Sigmoid colon (tissue), 6 donors: ENCODE measurements at regions not wholly inside any gene's neighbourhood (a gene's known extent, or its start where the extent isn't known, plus 50 kb on each side); places are given as distances from the start of the nearest gene placed in this dataset.
"Not testable (repeated sequence)": the region's sequence is repeated elsewhere in the genome, so short reads cannot be mapped to it uniquely, and the experiment has no call there.

Experiments used
- DNase-seq: peaks from one replicate; pipeline ENCODE4 v3.0.0-alpha.2; 2019
- H3K27ac ChIP-seq, 4 donors: fragments of 200-600 bp; sonication (generic); one replicate each; pipeline ENCODE4 v1.5.1; 2016 to 2019; ENCODE audit warnings: mild to moderate bottlenecking in 1 of 4
- H3K27me3 ChIP-seq, 3 donors: fragments of 200-600 bp; sonication (generic); one replicate each; pipeline ENCODE4 v1.5.1; 2019; ENCODE audit warnings: mild to moderate bottlenecking in 1 of 3
- H3K36me3 ChIP-seq, 4 donors: fragments of 200-600 bp; sonication (generic); one replicate each; pipeline ENCODE4 v1.5.1; 2016 to 2019
- H3K4me1 ChIP-seq, 4 donors: fragments of 200-600 bp; sonication (generic); one replicate each; pipeline ENCODE4 v1.5.1; 2017 to 2019
- H3K4me3 ChIP-seq, 4 donors: fragments of 200-600 bp; sonication (generic); one replicate each; pipeline ENCODE4 v1.5.1; 2017 to 2019; ENCODE audit warnings: mild to moderate bottlenecking in 2 of 4, moderate library complexity in 1 of 4
- H3K9me3 ChIP-seq, 4 donors: fragments of 200-600 bp in 3 of 4; sonication (generic) in 3 of 4; one replicate each; pipeline versions ENCODE4 v1.5.1 to v1.6.1; 2013 to 2019
- CTCF ChIP-seq, 4 experiments: fragments of 450-650 bp in 3 of 4; fragments of 200-600 bp in 1 of 4; IDR thresholded peaks; one replicate each; pipeline ENCODE4 v1.5.1; 2016 to 2019; ENCODE audit warnings: antibody characterized with exemption in 4 of 4, mild to moderate bottlenecking in 3 of 4, moderate library complexity in 2 of 4
- EP300 ChIP-seq, 4 donors: sonication (generic); formaldehyde crosslinking; IDR thresholded peaks; one replicate each; pipeline ENCODE4 v1.6.1; 2017; ENCODE audit warnings: antibody characterized with exemption in 4 of 4
- POLR2A ChIP-seq, 2 donors: fragments of 450-650 bp; IDR thresholded peaks; one replicate each; pipeline ENCODE4 v1.6.1; 2016; ENCODE audit warnings: antibody characterized with exemption in 2 of 2, mild to moderate bottlenecking in 2 of 2, moderate library complexity in 2 of 2
- POLR2AphosphoS5 ChIP-seq, 4 donors: sonication (generic); formaldehyde crosslinking; IDR thresholded peaks; one replicate each; pipeline ENCODE4 v1.6.1; 2017; ENCODE audit warnings: antibody characterized with exemption in 4 of 4
- WGBS, 2 donors: extraction: QIAGEN DNeasy Blood & Tissue Kit; methylation state at CpG; one replicate each; pipeline ENCODE4 v1.1.7; 2013; 5-methylcytosine and 5-hydroxymethylcytosine counted together
- intact Hi-C: fragments of 100-400 bp; cut with DNase I; formaldehyde crosslinking; loops from one replicate; pipeline ENCODE4 v1.15.1; 2023
- donor health status: healthy with polysubstance abuse.
- donor health status: healthy.

- Histone ChIP-seq H3K4me1 (no peaks in the 10 kb centered on the region), H3K36me3 (no peaks in the 10 kb centered on the region), H3K4me3 (no peak overlapping the region), H3K27me3 (no peaks in the 10 kb centered on the region), H3K9me3 (no peaks in the 10 kb centered on the region), H3K27ac (no peak overlapping the region)
- 84 to 89% methylated on average over 6 of the region's 6 CpGs for WGBS, 2 donors
- no peak for TF ChIP-seq POLR2AphosphoS5 (IDR thresholded peaks at IDR 0.05)
- no peak for TF ChIP-seq POLR2A (IDR thresholded peaks at IDR 0.05)
- no peak for TF ChIP-seq CTCF (IDR thresholded peaks at IDR 0.05)
- no peak for TF ChIP-seq EP300 (IDR thresholded peaks at IDR 0.05)
- intact Hi-C loops: no loop called here
- no peak for DNase-seq
Measured at GRCh38 chr10:46216003-46216634, 70.7 kb upstream of the ANTXRL start.

- H3K27ac ChIP-seq: no peak overlapping the region
- H3K4me3 ChIP-seq: no peak overlapping the region
- no peaks in the 10 kb centered on the region for H3K4me1 ChIP-seq
- no peaks in the 10 kb centered on the region for H3K9me3 ChIP-seq
- DNase-seq: peak; percentile 50
- no peak for TF ChIP-seq POLR2A (IDR thresholded peaks at IDR 0.05)
- no peak for TF ChIP-seq CTCF (IDR thresholded peaks at IDR 0.05)
- no peak for TF ChIP-seq EP300 (IDR thresholded peaks at IDR 0.05)
- TF ChIP-seq POLR2AphosphoS5 (IDR thresholded peaks at IDR 0.05): no peak
- no peaks in the 10 kb centered on the region for H3K36me3 ChIP-seq
- intact Hi-C loops: no loop called here
- H3K27me3 ChIP-seq: no peaks in the 10 kb centered on the region
- 75 to 77% methylated on average over 17 of the region's 17 CpGs for WGBS, 2 donors
Measured at GRCh38 chr10:46216836-46217751, 69.7 kb upstream of the ANTXRL start.

DNA sequence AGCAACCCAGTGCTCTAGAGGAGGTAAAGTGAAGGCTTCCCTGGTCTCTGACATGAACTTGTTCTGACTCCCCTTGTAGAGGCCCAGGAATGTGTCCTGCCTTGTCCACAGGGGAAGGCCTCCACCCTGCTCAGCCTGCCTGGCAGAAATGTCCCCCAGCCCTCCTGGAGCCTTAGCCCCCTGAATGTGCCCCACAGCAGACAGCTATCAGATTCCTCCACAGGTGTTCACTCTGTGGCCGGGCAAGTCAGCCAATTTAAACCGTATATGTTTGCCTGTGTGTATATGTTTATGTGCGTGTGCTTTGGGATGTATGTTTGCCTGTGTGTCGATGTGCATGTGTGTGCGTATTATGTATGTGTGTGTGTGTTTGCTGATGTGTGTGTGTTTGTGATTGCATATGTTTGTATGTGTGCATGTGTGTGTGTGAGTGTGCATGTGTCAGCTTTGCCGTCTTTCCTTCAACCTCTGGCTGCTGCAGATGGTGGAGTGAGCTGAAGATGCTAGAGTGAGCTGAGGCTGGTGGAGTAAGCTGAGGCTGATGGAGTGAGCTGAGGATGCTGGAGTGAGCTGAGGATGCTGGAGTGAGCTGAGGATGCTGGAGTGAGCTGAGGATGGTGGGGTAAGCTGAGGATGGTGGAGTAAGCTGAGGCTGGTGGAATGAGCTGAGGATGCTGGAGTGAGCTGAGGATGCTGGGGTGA, 68.9 kb upstream of the ANTXRL start:
- no peak for DNase-seq
- intact Hi-C loops: no loop called here
- no peak overlapping the region for H3K4me3 ChIP-seq
- no peaks in the 10 kb centered on the region for H3K27me3 ChIP-seq
- H3K4me1 ChIP-seq: no peaks in the 10 kb centered on the region
- no peaks in the 10 kb centered on the region for H3K36me3 ChIP-seq
- WGBS, 2 donors: 65% methylated on average over 6 of the region's 6 CpGs
- H3K9me3 ChIP-seq: no peaks in the 10 kb centered on the region
- no peak for TF ChIP-seq CTCF (IDR thresholded peaks at IDR 0.05)
- TF ChIP-seq POLR2AphosphoS5 (IDR thresholded peaks at IDR 0.05): no peak
- TF ChIP-seq EP300 (IDR thresholded peaks at IDR 0.05): no peak
- no peak for TF ChIP-seq POLR2A (IDR thresholded peaks at IDR 0.05)
- H3K27ac ChIP-seq: no peak overlapping the region

DNA sequence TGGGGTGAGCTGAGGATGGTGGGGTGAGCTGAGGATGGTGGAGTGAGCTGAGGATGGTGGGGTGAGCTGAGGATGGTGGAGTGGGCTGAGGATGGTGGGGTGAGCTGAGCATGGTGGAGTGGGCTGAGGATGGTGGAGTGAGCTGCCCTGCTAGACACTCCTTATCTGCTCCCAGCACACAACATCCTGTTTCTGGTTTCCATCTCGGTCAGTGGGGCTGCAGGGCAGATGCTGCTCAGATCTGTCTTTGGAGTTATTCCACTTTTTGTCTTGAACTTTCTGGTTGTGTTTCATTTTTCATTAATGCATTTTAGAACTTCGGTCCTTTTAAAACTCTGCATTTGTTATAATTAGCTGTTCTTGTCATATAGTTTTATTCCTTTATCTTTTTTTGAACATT, 67.9 kb upstream of the ANTXRL start:
- no peak overlapping the region for H3K4me3 ChIP-seq

DNA sequence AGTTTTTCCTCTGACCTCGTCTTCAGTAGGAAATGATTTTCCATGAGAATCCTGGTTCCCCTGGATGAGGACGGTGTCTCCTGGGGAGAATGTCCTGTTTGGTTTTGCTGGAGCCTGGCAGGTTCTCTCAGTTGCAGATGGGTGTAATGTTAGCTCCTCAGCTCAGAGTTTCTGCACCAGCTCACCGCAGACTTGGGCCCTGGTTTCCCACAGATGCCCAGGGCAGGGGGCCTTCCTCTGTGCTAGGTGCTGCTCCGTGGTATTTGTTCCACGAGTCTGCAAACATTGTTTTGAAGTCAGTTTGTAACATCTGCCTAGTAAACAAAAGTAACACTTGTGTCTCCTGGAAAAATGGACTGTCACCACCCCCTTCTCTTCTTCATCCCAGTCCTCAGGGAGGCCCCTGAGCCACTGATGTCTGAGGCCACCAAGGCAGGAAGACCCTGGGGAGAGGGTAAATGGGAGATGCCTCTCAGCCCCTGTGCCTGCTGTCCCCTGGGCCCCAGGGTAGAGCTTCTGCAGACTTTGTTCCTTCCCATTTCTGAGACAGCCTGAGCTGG, 67.3 kb upstream of the ANTXRL start:
- 49 to 69% methylated on average over 5 of the region's 5 CpGs for WGBS, 2 donors
- H3K9me3 ChIP-seq, DNase-seq: not testable (repeated sequence)

More for the DNA sequence above, 67.9 kb upstream of the ANTXRL start:
- no peaks in the 10 kb centered on the region for H3K36me3 ChIP-seq
- no peak for DNase-seq
- 31 to 56% methylated on average over 2 of the region's 2 CpGs for WGBS, 2 donors
- H3K27ac ChIP-seq: no peak overlapping the region
- no peaks in the 10 kb centered on the region for H3K4me1 ChIP-seq
- no peaks in the 10 kb centered on the region for H3K9me3 ChIP-seq
- intact Hi-C loops: no loop called here
- TF ChIP-seq CTCF (IDR thresholded peaks at IDR 0.05) (no peak), EP300 (IDR thresholded peaks at IDR 0.05) (no peak), POLR2AphosphoS5 (IDR thresholded peaks at IDR 0.05) (no peak), POLR2A (IDR thresholded peaks at IDR 0.05) (no peak)
- no peaks in the 10 kb centered on the region for H3K27me3 ChIP-seq

More for the DNA sequence above, 67.3 kb upstream of the ANTXRL start:
- H3K4me1 ChIP-seq, intact Hi-C loops, H3K4me3 ChIP-seq, H3K36me3 ChIP-seq, H3K27ac ChIP-seq, H3K27me3 ChIP-seq: not testable (repeated sequence)
